ENCODE measurements at regions not wholly inside any gene's neighbourhood (a gene's known extent, or its start where the extent isn't known, plus 50 kb on each side); places are given as distances from the start of the nearest gene placed in this dataset.
"Not testable (repeated sequence)": the region's sequence is repeated elsewhere in the genome, so short reads cannot be mapped to it uniquely, and the experiment has no call there.

DNA sequence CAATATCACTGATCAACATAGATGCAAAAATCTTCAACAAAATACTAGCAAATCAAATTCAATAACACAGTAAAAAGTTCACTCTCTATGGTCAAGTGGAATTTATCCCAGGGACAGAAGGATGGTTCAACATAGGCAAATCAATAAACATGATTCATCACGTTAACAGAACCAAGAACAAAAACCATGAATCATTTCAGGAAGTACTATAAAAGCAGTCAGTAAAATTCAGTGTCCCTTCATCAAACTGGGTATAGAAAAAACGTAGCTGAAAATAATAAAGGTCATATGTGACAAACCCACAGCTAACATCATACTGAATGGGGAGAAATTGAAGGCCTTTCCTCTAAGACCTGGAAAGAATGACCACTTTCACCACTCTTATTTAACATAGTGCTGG, 172.1 kb downstream of the POLR2M start:
- no peak for DNase-seq (ENCODE audit: low read depth)

DNA sequence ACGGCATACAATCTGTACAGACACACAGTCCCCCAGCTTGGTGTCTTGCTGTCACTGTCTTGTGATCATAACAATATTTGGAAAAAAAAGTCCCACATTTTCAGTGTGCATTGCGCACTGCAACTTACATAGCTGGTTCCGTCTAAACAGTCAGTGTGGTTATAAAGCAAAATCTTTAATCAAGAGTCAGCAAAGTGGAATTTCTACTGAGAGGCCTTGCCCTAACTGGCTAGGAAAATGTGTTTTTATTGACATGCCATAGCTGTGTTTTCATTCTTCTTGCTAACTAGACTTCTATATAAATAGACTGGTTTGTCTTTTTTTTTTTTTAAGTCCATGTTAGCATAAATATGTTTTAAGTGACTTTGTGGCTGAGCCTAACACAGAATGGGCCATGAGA, 174.8 kb downstream of the POLR2M start:
- DNase-seq (ENCODE audit: low read depth): peak; percentile 30

GRCh38 chr15:57881972-57882371, 175.5 kb downstream of the POLR2M start:
- DNase-seq (ENCODE audit: low read depth): no peak

DNA sequence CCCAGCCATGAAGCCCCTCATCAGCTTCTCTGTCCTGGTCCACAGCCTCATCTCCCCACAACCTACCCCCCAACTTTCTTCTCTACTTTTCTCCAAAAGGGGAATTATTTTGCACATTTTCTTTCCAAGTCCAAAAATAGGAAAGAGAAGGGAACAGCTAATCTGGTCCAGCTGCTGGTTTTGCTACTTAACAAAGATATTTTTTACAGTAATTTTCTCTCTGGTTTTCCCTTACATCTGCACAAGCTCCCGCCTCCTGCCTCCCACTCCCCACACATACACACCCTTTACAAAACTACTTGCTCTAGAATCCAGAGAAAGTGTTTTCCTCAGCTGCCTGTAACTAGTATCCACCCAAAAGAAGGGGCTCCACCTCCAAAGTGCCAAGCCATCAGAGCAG, 177.2 kb downstream of the POLR2M start:
- no peak for DNase-seq (ENCODE audit: low read depth)

DNA sequence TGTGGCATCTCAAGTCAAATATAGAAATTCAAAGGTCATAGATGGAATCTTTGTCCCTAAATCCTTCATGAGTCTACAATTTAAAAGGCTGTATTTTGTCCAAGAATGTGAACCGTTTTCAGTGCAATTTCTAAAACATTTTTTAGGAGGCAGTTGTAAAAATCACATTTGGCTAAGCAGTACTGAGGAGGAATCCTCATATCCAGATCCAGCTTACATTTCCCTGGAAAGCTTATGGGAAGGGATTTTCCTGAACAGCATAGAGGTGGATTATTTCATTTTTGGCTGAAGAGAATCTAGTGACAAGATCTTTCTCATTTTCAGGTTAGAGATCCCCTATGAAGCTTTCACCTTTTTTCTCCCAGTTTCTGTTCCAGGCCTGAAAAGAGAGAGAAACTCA, 178.4 kb downstream of the POLR2M start:
- no peak for DNase-seq (ENCODE audit: low read depth)

DNA sequence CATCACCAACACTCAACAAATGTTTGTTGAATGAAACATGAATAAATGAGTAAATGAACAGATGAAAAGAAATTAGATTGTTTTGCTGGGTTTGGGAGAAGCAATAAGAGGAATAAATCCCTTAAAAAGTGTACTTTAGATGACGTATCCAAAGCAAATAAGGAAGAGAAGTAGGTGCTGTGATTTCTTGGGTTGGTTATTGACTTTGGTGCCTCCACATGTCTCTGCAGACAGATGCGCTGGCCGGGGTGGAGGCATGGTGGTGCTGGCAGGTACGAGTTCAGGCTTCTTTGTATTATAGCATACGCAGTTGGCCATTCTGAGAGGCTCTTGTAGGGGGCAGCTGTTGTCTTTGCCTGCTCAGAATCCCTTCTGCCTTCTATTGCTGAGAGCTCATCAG, 178.9 kb downstream of the POLR2M start:
- DNase-seq (ENCODE audit: low read depth): no peak

- no peak for DNase-seq (ENCODE audit: low read depth)
Observed at GRCh38 chr15:57887825-57888224, 177.7 kb downstream of the ALDH1A2 start.

DNA sequence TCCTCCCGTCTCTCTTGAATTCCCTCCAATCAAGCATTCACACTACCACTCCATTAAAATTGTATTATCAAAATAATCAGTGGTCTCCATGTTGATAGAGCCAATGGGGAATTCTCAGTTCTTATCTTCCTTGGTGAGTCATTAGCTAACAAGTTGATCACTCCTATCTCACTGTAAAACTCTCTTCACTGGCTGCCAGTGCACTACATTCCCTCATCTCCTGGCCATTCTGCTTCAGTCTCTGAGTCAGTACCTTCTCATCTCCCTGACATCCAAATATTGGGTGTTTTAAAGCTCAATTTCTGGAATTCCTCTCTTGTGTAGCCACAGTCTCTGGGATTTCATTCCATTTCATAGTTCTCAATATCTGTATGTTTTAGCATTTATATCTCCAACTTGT, 175.2 kb downstream of the ALDH1A2 start:
- no peak for DNase-seq (ENCODE audit: low read depth)

DNA sequence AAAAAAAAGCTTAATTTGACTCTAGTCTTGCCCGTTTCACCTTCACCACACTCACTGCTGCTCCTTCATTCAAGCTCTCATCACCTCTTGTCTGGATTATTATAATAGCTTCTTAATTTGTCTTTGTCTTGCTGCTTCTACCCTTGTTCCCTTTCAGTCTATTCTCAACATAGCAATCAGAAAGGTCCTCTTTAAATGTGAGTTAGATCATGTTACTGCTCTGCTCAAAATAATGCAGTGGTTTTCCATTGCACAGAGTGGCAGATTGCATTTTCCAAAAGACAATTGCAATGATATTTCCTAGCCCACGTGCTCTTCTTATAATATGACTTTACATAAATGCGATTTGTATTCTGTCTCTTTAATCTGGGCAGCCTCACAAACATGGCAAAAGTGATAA, 174.6 kb downstream of the ALDH1A2 start:
- DNase-seq (ENCODE audit: low read depth): no peak

- DNase-seq (ENCODE audit: low read depth): no peak
Observed at GRCh38 chr15:57892181-57892580, 173.3 kb downstream of the ALDH1A2 start.

DNA sequence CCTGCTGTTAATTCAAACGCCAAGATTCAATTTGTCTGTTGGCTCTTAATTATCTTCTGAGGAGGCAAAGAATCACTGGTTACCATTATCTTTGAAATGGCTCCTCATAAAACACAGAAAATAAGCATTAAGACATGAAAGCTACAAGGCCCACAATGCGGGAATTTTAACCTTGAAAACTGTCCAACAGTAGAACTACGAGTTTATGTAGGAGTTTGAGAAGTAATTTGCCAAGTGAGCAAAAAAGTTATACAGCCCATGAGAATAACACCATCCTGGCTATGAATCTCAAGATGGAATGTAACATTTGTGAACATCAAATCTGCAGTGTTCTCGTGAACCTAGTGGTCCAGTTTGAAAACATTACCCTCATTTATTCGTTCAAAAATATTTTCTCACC, 172.5 kb downstream of the ALDH1A2 start:
- DNase-seq (ENCODE audit: low read depth): no peak

DNA sequence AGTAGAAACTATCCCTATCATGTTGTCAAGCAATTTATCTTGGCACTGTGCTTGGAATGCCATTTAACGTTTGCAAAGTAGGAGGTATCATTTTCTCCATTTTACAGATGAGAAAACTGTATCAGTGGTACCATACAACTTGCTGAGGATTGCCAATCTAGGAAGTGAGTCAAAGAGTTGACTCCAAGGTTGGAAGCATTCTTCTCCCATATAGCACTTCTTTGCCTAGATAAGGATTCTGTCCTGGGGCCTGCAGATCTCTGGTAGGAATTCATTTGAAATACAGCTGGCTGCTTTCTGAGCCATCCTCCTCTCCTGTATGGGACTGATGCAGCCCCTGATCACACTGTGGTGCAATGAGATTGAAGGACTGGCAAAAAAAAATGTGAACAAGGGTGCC, 170.2 kb downstream of the ALDH1A2 start:
- no peak for DNase-seq (ENCODE audit: low read depth)

- DNase-seq (ENCODE audit: low read depth): no peak
Observed at GRCh38 chr15:57896114-57896513, 169.4 kb downstream of the ALDH1A2 start.

DNA sequence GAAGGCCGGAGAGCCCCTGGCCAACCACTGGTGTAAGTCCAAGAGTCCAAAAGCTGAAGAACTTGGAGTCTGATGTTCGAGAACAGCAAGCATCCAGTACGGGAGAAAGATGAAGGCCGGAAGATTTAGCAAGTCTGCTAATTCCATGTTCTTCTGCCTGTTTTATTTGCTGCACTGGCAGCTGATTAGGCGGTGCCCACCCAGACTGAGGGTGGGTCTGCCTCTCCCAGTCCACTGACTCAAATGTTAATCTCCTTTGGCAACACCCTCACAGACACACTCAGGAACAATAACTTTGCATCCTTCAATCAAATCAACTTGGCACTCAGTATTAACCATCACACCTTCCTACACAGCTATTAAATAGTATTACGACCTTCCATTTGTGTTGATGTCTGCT, 168.6 kb downstream of the ALDH1A2 start:
- DNase-seq (ENCODE audit: low read depth): not testable (repeated sequence)

DNA sequence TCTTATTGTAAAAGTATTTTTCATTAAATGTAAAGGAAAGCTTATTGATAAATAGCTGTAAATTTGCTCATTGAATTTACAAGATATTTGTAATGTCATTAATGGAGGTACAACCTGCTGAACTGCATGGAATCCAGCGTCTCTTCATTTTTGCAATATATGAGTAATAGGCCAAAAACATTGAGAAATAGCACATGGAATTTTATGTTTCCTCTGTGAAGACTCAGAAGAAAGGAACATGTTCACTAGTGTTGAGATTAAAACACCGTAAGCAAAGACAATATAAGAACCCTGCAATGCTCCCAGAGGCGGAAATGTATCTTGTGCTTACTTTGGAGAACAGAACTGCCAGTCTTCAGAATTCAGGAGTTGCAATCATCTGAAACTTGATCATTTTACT, 167.6 kb downstream of the ALDH1A2 start:
- no peak for DNase-seq (ENCODE audit: low read depth)

DNA sequence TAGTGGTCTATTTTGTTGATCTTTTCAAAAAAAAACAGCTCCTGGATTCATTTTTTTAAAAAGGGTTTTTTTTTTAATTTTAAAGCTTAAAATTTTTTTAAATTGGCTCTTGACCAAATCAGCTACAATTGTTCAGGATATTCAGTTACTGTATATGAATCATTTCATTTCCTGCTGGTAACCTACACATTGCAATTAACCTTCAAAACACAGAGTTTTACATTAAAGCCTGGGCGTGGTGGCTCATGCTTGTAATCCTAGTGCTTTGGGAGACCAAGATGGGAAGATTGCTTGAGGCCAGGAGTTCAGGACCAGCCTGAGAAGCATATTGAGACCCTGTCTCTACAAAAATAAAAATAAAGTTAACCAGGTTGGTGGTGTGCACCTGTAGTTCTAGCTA, 163.4 kb downstream of the ALDH1A2 start:
- no peak for DNase-seq (ENCODE audit: low read depth)

Measured in myocyte (in vitro differentiated cells).